Liver (tissue), 8 donors: ENCODE measurements at regions not wholly inside any gene's neighbourhood (a gene's known extent, or its start where the extent isn't known, plus 50 kb on each side); places are given as distances from the start of the nearest gene placed in this dataset.

Experiments
- DNase-seq: peaks from one replicate; pipeline ENCODE4 v3.0.0-alpha.2; 2017; ENCODE audit warnings: low spot score
- H3K27ac ChIP-seq, 2 donors: one replicate each; pipeline ENCODE4 v1.7.0; 2013; ENCODE audit warnings: inconsistent platforms in 2 of 2, low read length in 2 of 2, control low read depth in 1 of 2, low read depth in 1 of 2, mild to moderate bottlenecking in 1 of 2
- H3K27me3 ChIP-seq, 4 donors: one replicate each; pipeline versions ENCODE4 v1.6.1 to v1.7.0; 2013; ENCODE audit warnings: low read length in 3 of 4, inconsistent platforms in 1 of 4, mild to moderate bottlenecking in 1 of 4, moderate library complexity in 1 of 4; ENCODE audit not compliant: control insufficient read depth in 4 of 4, insufficient read depth in 4 of 4
- H3K36me3 ChIP-seq, 4 donors: one replicate each; pipeline versions ENCODE4 v1.6.1 to v1.7.0; 2013; ENCODE audit warnings: low read length in 3 of 4, mild to moderate bottlenecking in 3 of 4, low read depth in 1 of 4, moderate library complexity in 1 of 4; ENCODE audit not compliant: control insufficient read depth in 4 of 4, insufficient read depth in 3 of 4
- H3K4me1 ChIP-seq, 4 donors: one replicate each; pipeline versions ENCODE4 v1.6.1 to v1.7.0; 2013; ENCODE audit warnings: low read length in 3 of 4, mild to moderate bottlenecking in 3 of 4, moderate library complexity in 1 of 4; ENCODE audit not compliant: control insufficient read depth in 4 of 4, insufficient read depth in 4 of 4
- H3K4me3 ChIP-seq, 3 donors: one replicate each; pipeline versions ENCODE4 v1.6.1 to v1.7.0; 2013; ENCODE audit warnings: low read length in 3 of 3, control low read depth in 1 of 3, low read depth in 1 of 3, mild to moderate bottlenecking in 1 of 3
- H3K9ac ChIP-seq, 2 donors: one replicate each; pipeline ENCODE4 v1.7.0; 2013; ENCODE audit warnings: low read length in 2 of 2, mild to moderate bottlenecking in 2 of 2, moderate library complexity in 2 of 2, control low read depth in 1 of 2, low read depth in 1 of 2
- H3K9me3 ChIP-seq, 4 donors: one replicate each; pipeline versions ENCODE4 v1.6.1 to v1.7.0; 2013; ENCODE audit warnings: low read length in 3 of 4; ENCODE audit not compliant: control insufficient read depth in 4 of 4
- EGR1 ChIP-seq, 2 donors: IDR thresholded peaks; 2 replicates each; pipeline ENCODE4 v1.6.1; 2016 to 2018; ENCODE audit warnings: antibody characterized with exemption in 2 of 2, low read depth in 2 of 2
- FOXA1 ChIP-seq: IDR thresholded peaks from 2 replicates; pipeline ENCODE4 v1.6.1; 2016; ENCODE audit warnings: antibody characterized with exemption
- FOXA2 ChIP-seq: IDR thresholded peaks from 2 replicates; pipeline ENCODE4 v1.6.1; 2016; ENCODE audit warnings: antibody characterized with exemption
- GABPA ChIP-seq, 2 donors: IDR thresholded peaks in 1 of 2; conservative IDR thresholded peaks in 1 of 2; 2 replicates each; pipeline ENCODE4 v1.6.1; 2016; ENCODE audit warnings: antibody characterized with exemption in 2 of 2, mild to moderate bottlenecking in 1 of 2, moderate library complexity in 1 of 2
- HNF4A ChIP-seq, 2 donors: conservative IDR thresholded peaks; 2 replicates each; pipeline ENCODE4 v1.6.1; 2016; ENCODE audit warnings: antibody characterized with exemption in 2 of 2, mild to moderate bottlenecking in 2 of 2
- HNF4G ChIP-seq: IDR thresholded peaks from 2 replicates; pipeline ENCODE4 v1.6.1; 2016; ENCODE audit warnings: antibody characterized with exemption
- JUND ChIP-seq, 2 donors: IDR thresholded peaks; 2 replicates each; pipeline ENCODE4 v1.6.1; 2016; ENCODE audit warnings: antibody characterized with exemption in 2 of 2
- NR2F2 ChIP-seq: IDR thresholded peaks from 2 replicates; pipeline ENCODE4 v1.6.1; 2016; ENCODE audit warnings: antibody characterized with exemption
- RAD21 ChIP-seq, 2 donors: IDR thresholded peaks; 2 replicates each; pipeline ENCODE4 v1.6.1; 2016; ENCODE audit warnings: antibody characterized with exemption in 2 of 2, mild to moderate bottlenecking in 2 of 2
- RXRA ChIP-seq, 2 donors: IDR thresholded peaks; 2 replicates each; pipeline ENCODE4 v1.6.1; 2017 to 2018; ENCODE audit warnings: antibody characterized with exemption in 2 of 2, mild to moderate bottlenecking in 1 of 2
- SP1 ChIP-seq: IDR thresholded peaks from 2 replicates; pipeline ENCODE4 v1.6.1; 2018; ENCODE audit warnings: antibody characterized with exemption, mild to moderate bottlenecking
- TAF1 ChIP-seq: conservative IDR thresholded peaks from 2 replicates; pipeline ENCODE4 v1.6.1; 2016; ENCODE audit warnings: antibody characterized with exemption, mild to moderate bottlenecking
- YY1 ChIP-seq: IDR thresholded peaks from 2 replicates; pipeline ENCODE4 v1.6.1; 2016; ENCODE audit warnings: antibody characterized with exemption, mild to moderate bottlenecking
- WGBS: extraction: QIAGEN DNeasy Blood & Tissue Kit; methylation state at CpG from one replicate; pipeline ENCODE4 v1.1.7; 2013; 5-methylcytosine and 5-hydroxymethylcytosine counted together
- TF ChIP-seq, protein P1 (sequence below): IDR thresholded peaks from 2 replicates; pipeline ENCODE4 v1.6.1; 2016; ENCODE audit warnings: antibody characterized with exemption
- TF ChIP-seq, protein P2 (sequence below): IDR thresholded peaks from 2 replicates; pipeline ENCODE4 v1.6.1; 2016; ENCODE audit warnings: antibody characterized with exemption
- TF ChIP-seq, protein P3 (sequence below): IDR thresholded peaks from 2 replicates; pipeline ENCODE4 v1.6.1; 2016; ENCODE audit warnings: antibody characterized with exemption, mild to moderate bottlenecking
- TF ChIP-seq, protein P4 (sequence below): fragments of 150-350 bp; IDR thresholded peaks from 2 replicates; pipeline ENCODE4 v1.5.1; 2017; ENCODE audit warnings: improper control_type of control experiment, low read depth, low read length; ENCODE audit not compliant: missing input control
- TF ChIP-seq, protein P5 (sequence below): IDR thresholded peaks from 2 replicates; pipeline ENCODE4 v1.6.1; 2016; ENCODE audit warnings: antibody characterized with exemption
- donor health status: healthy.
- donor health status: healthy.
- donor health status: healthy.
- donor health status: healthy.
- donor health status: healthy.

DNA sequence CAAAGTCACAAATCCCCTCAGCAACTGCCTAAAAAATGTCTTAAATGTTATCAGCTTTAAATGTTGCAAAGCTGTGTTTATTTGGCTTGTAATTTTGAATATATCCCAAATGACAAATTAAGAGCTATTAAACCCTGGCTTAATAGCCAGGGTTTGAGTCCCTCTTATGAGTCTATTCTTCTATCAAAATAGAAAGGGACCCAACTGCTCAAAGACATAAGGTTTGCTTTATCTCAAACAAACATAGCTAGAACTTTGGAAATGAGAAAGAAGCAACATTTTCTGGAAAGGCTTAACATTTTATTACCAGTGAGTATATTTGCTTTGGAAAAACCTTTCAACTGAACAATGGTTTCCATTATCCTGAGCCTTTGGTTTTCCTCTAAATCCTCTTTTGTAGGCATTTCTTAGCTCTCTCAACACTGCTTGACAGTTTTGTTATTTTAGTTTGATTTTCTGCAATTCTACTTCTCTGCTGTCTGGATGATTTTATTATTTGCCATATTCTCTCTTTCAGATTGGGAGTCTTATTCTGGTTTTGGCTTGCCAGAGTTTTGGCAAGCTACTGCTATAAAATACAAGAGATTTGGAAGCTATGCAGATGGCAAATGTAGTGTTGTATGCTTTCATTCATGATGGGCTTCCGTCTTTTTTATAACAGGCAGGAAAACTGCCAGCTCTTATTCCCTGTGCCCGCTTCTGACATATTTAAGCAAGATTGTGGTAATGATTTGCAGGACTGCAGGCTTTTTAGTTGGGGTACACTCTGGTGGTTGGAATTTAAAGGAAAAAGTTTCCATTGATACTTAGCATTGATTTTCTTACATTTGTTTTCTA is 734.9 kb downstream of the DTWD2 start:
- WGBS: 78% methylated on average over 2 of the region's 2 CpGs
- H3K36me3 ChIP-seq: no peaks in the 10 kb centered on the region
- no peaks in the 10 kb centered on the region for H3K4me1 ChIP-seq
- H3K9me3 ChIP-seq: peaks cover 0 to 13% (median 3%) of the 10 kb centered on the region in 4 donors
- no peaks in the 10 kb centered on the region for H3K27me3 ChIP-seq
- H3K4me3 ChIP-seq: no peak overlapping the region
- DNase-seq: no peak
- no peak overlapping the region for H3K27ac ChIP-seq
- no peak overlapping the region for H3K9ac ChIP-seq
- no peak for TF ChIP-seq HNF4G
- TF ChIP-seq GABPA (IDR thresholded peaks at IDR 0.05 in 1 of 2, conservative IDR thresholded peaks at IDR 0.05 in 1 of 2): no peak
- TF ChIP-seq FOXA1: no peak

DNA sequence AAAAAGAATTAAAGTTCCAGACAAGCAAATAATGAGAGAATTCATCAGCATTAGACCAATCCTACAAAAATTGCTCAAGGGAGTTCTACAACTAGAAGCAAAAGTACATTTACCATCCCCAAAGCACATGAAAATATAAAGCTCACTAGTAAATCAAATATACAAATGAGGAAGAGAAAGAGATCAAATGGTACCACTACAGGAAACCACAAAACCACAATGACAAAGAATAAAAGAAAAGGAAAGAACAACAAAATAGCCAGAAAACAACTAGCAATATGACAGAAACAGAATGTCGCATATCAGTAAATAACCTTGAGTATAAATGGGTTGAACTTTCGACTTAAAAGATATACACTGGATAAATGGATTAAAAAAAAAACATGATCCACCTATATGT is 739.0 kb downstream of the DTWD2 start:
- DNase-seq: no peak
- WGBS: 74% methylated on average over 2 of the region's 2 CpGs
- Histone ChIP-seq H3K4me1 (no peaks in the 10 kb centered on the region), H3K9me3 (peaks cover 0 to 17% (median 5%) of the 10 kb centered on the region in 4 donors), H3K36me3 (no peaks in the 10 kb centered on the region), H3K27me3 (no peaks in the 10 kb centered on the region), H3K9ac (no peak overlapping the region), H3K27ac (no peak overlapping the region), H3K4me3 (no peak overlapping the region)
- TF ChIP-seq GABPA (IDR thresholded peaks at IDR 0.05 in 1 of 2, conservative IDR thresholded peaks at IDR 0.05 in 1 of 2) (no peak), RXRA (IDR thresholded peaks at IDR 0.05) (no peak), FOXA1 (no peak), FOXA2 (no peak), JUND (IDR thresholded peaks at IDR 0.05) (no peak), SP1 (no peak), NR2F2 (no peak), EGR1 (IDR thresholded peaks at IDR 0.05; ENCODE audit: low read depth in 2 of 2) (no peak), HNF4G (no peak), HNF4A (conservative IDR thresholded peaks at IDR 0.05) (no peak), YY1 (no peak), TAF1 (no peak), RAD21 (IDR thresholded peaks at IDR 0.05) (no peak)
- TF ChIP-seq, protein P1, sequence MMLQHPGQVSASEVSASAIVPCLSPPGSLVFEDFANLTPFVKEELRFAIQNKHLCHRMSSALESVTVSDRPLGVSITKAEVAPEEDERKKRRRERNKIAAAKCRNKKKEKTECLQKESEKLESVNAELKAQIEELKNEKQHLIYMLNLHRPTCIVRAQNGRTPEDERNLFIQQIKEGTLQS: no peak
- TF ChIP-seq, protein P2, sequence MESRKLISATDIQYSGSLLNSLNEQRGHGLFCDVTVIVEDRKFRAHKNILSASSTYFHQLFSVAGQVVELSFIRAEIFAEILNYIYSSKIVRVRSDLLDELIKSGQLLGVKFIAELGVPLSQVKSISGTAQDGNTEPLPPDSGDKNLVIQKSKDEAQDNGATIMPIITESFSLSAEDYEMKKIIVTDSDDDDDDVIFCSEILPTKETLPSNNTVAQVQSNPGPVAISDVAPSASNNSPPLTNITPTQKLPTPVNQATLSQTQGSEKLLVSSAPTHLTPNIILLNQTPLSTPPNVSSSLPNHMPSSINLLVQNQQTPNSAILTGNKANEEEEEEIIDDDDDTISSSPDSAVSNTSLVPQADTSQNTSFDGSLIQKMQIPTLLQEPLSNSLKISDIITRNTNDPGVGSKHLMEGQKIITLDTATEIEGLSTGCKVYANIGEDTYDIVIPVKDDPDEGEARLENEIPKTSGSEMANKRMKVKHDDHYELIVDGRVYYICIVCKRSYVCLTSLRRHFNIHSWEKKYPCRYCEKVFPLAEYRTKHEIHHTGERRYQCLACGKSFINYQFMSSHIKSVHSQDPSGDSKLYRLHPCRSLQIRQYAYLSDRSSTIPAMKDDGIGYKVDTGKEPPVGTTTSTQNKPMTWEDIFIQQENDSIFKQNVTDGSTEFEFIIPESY: no peak
- TF ChIP-seq, protein P3, sequence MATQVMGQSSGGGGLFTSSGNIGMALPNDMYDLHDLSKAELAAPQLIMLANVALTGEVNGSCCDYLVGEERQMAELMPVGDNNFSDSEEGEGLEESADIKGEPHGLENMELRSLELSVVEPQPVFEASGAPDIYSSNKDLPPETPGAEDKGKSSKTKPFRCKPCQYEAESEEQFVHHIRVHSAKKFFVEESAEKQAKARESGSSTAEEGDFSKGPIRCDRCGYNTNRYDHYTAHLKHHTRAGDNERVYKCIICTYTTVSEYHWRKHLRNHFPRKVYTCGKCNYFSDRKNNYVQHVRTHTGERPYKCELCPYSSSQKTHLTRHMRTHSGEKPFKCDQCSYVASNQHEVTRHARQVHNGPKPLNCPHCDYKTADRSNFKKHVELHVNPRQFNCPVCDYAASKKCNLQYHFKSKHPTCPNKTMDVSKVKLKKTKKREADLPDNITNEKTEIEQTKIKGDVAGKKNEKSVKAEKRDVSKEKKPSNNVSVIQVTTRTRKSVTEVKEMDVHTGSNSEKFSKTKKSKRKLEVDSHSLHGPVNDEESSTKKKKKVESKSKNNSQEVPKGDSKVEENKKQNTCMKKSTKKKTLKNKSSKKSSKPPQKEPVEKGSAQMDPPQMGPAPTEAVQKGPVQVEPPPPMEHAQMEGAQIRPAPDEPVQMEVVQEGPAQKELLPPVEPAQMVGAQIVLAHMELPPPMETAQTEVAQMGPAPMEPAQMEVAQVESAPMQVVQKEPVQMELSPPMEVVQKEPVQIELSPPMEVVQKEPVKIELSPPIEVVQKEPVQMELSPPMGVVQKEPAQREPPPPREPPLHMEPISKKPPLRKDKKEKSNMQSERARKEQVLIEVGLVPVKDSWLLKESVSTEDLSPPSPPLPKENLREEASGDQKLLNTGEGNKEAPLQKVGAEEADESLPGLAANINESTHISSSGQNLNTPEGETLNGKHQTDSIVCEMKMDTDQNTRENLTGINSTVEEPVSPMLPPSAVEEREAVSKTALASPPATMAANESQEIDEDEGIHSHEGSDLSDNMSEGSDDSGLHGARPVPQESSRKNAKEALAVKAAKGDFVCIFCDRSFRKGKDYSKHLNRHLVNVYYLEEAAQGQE: no peak
- TF ChIP-seq, protein P4, sequence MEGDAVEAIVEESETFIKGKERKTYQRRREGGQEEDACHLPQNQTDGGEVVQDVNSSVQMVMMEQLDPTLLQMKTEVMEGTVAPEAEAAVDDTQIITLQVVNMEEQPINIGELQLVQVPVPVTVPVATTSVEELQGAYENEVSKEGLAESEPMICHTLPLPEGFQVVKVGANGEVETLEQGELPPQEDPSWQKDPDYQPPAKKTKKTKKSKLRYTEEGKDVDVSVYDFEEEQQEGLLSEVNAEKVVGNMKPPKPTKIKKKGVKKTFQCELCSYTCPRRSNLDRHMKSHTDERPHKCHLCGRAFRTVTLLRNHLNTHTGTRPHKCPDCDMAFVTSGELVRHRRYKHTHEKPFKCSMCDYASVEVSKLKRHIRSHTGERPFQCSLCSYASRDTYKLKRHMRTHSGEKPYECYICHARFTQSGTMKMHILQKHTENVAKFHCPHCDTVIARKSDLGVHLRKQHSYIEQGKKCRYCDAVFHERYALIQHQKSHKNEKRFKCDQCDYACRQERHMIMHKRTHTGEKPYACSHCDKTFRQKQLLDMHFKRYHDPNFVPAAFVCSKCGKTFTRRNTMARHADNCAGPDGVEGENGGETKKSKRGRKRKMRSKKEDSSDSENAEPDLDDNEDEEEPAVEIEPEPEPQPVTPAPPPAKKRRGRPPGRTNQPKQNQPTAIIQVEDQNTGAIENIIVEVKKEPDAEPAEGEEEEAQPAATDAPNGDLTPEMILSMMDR: no peak
- TF ChIP-seq, protein P5, sequence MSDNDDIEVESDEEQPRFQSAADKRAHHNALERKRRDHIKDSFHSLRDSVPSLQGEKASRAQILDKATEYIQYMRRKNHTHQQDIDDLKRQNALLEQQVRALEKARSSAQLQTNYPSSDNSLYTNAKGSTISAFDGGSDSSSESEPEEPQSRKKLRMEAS: no peak
